ENCODE measurements at regions not wholly inside any gene's neighbourhood (a gene's known extent, or its start where the extent isn't known, plus 50 kb on each side); places are given as distances from the start of the nearest gene placed in this dataset.

DNA sequence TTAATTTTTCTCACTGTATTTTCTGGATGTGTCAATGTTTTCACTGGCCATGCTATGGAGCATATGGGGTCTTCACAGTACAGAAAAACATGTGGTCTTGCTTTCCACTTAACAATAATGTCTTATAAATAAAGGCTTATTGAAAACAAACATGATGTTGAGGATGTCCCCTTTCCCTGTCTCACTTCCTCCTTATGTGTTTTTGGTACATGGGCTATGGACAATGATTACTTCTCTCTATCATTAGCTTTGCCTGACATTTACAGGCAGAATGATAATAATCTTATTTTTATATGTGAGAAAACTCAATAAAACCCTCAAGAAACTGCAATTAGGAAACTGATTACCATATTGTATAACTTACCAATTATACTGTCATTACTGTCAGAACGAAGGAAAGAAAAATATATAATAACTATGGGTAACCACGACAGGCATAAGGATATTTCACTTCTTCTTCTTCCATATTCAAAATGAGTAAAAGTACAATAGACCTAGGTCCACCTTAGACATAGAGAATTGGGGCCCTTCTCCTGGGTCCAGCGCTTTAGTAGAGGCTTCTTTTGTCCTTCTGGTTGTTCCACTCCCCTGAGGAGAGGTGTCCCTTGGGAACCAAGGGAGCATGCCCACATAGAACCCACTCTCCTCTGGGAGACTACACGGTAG is 375.0 kb downstream of the MAN2A1 start:
- no peak for TF ChIP-seq FOXA1 (IDR thresholded peaks at IDR 0.05)
- TF ChIP-seq ELF4 (IDR thresholded peaks at IDR 0.05), result no peak
- TF ChIP-seq NFRKB (IDR thresholded peaks at IDR 0.05), result no peak
- TF ChIP-seq PKNOX1 (IDR thresholded peaks at IDR 0.05), result no peak
- no peak for TF ChIP-seq FOXM1 (IDR thresholded peaks at IDR 0.05; ENCODE audit: borderline replicate concordance)
- no peak for TF ChIP-seq HDGF (IDR thresholded peaks at IDR 0.05; ENCODE audit: borderline replicate concordance)
- no peak for TF ChIP-seq SP1 (IDR thresholded peaks at IDR 0.05)
- TF ChIP-seq BHLHE40 (IDR thresholded peaks at IDR 0.05; ENCODE audit: borderline replicate concordance), result no peak
- no peak for TF ChIP-seq SUZ12 (IDR thresholded peaks at IDR 0.05)
- no peak for TF ChIP-seq ARNT (IDR thresholded peaks at IDR 0.05)
- TF ChIP-seq L3MBTL2 (conservative IDR thresholded peaks at IDR 0.05), result no peak

All from HEK293T (cell line).